B cell (primary cell): ENCODE measurements at regions not wholly inside any gene's neighbourhood (a gene's known extent, or its start where the extent isn't known, plus 50 kb on each side); places are given as distances from the start of the nearest gene placed in this dataset.

Experiments
- CTCF ChIP-seq: fragments of 200-600 bp; IDR thresholded peaks from one replicate; pipeline ENCODE4 v1.8.0; 2022; ENCODE audit warnings: antibody characterized with exemption, mild to moderate bottlenecking
- EZH2 ChIP-seq: IDR thresholded peaks from 2 replicates; pipeline ENCODE4 v1.6.1; 2012; ENCODE audit warnings: borderline replicate concordance, low read depth, mild to moderate bottlenecking, moderate library complexity, low read length; ENCODE audit not compliant: insufficient read depth, poor library complexity, severe bottlenecking

DNA sequence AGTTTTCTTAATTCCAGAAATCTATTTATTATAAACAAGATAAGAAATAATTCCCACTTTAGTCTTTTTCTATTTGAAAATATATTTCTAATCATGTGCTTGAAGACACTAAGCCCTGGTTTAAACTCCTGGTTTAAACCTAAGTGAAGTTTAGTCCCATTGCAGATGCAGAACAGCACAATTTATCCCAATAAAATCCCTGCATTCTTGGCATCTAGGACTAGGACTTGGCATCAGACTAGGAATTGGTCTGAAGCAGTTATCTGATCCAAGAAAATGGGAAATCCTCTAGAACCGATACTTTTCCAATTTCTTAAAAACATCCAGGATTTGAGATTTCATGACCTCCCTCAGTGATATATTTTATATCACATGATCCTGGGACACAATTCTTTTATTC lies 168.8 kb upstream of the VEPH1 start:
- TF ChIP-seq CTCF = no peak
- no peak for TF ChIP-seq EZH2
